ENCODE measurements at regions not wholly inside any gene's neighbourhood (a gene's known extent, or its start where the extent isn't known, plus 50 kb on each side); places are given as distances from the start of the nearest gene placed in this dataset.

- TF ChIP-seq SIN3A (IDR thresholded peaks at IDR 0.05; ENCODE audit: borderline replicate concordance, insufficient read depth, low read length) (no peak), TAF1 (IDR thresholded peaks at IDR 0.05; ENCODE audit: borderline replicate concordance, insufficient read depth, low read length) (no peak), REST (IDR thresholded peaks at IDR 0.05; ENCODE audit: insufficient read depth in 1 of 2, low read depth in 2 of 2, low read length in 2 of 2) (no peak), FOXP2 (optimal IDR thresholded peaks at IDR 0.05; ENCODE audit: borderline replicate concordance, extremely low read depth, extremely low read length, insufficient read depth) (no peak), POLR2AphosphoS5 (IDR thresholded peaks at IDR 0.05; ENCODE audit: low read depth, low read length) (no peak)
These were observed 530.2 kb upstream of the MAN1A1 start for GRCh38 chr6:119879731-119880130.

- no peak for TF ChIP-seq POLR2AphosphoS5 (IDR thresholded peaks at IDR 0.05; ENCODE audit: low read depth, low read length)
- no peak for TF ChIP-seq REST (IDR thresholded peaks at IDR 0.05; ENCODE audit: insufficient read depth in 1 of 2, low read depth in 2 of 2, low read length in 2 of 2)
- no peak for TF ChIP-seq SIN3A (IDR thresholded peaks at IDR 0.05; ENCODE audit: borderline replicate concordance, insufficient read depth, low read length)
These were observed 524.8 kb upstream of the MAN1A1 start for GRCh38 chr6:119874381-119874780.

- TF ChIP-seq REST (IDR thresholded peaks at IDR 0.05; ENCODE audit: insufficient read depth in 1 of 2, low read depth in 2 of 2, low read length in 2 of 2) = no peak
- no peak for TF ChIP-seq POLR2AphosphoS5 (IDR thresholded peaks at IDR 0.05; ENCODE audit: low read depth, low read length)
- TF ChIP-seq FOXP2 (optimal IDR thresholded peaks at IDR 0.05; ENCODE audit: borderline replicate concordance, extremely low read depth, extremely low read length, insufficient read depth) = no peak
- TF ChIP-seq SIN3A (IDR thresholded peaks at IDR 0.05; ENCODE audit: borderline replicate concordance, insufficient read depth, low read length) = no peak
- TF ChIP-seq TAF1 (IDR thresholded peaks at IDR 0.05; ENCODE audit: borderline replicate concordance, insufficient read depth, low read length) = no peak
These were observed 523.5 kb upstream of the MAN1A1 start for GRCh38 chr6:119873107-119873506.

GRCh38 chr6:119871520-119871919 is 522.0 kb upstream of the MAN1A1 start:
- TF ChIP-seq POLR2AphosphoS5 (IDR thresholded peaks at IDR 0.05; ENCODE audit: low read depth, low read length) = no peak
- TF ChIP-seq FOXP2 (optimal IDR thresholded peaks at IDR 0.05; ENCODE audit: borderline replicate concordance, extremely low read depth, extremely low read length, insufficient read depth) = no peak
- no peak for TF ChIP-seq TAF1 (IDR thresholded peaks at IDR 0.05; ENCODE audit: borderline replicate concordance, insufficient read depth, low read length)
- TF ChIP-seq REST (IDR thresholded peaks at IDR 0.05; ENCODE audit: insufficient read depth in 1 of 2, low read depth in 2 of 2, low read length in 2 of 2) = no peak
- no peak for TF ChIP-seq SIN3A (IDR thresholded peaks at IDR 0.05; ENCODE audit: borderline replicate concordance, insufficient read depth, low read length)

Measured in PFSK-1 (cell line).